ENCODE measurements at regions not wholly inside any gene's neighbourhood (a gene's known extent, or its start where the extent isn't known, plus 50 kb on each side); places are given as distances from the start of the nearest gene placed in this dataset.
"Not testable (repeated sequence)": the region's sequence is repeated elsewhere in the genome, so short reads cannot be mapped to it uniquely, and the experiment has no call there.

DNA sequence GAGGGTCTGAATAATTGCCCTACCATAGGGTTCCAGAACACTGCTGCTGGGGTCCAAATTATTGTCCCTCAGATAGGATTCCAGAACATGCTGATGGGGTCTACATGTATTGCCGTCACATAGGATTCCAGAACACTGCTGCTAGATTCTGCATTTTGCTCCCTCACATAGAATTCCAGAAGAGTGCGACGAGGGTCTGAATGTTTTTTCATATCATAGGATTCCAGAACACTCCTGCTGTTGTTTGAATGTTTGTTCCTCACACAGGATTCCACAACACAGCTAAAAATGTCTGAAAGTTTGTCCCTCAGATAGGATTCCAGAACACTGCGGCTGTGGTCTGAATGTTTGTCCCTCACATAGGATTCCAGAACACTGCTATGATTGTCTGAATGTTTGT lies 198.1 kb downstream of the FOXD4L6 start:
- DNase-seq (ENCODE audit: low read depth) = not testable (repeated sequence)

DNA sequence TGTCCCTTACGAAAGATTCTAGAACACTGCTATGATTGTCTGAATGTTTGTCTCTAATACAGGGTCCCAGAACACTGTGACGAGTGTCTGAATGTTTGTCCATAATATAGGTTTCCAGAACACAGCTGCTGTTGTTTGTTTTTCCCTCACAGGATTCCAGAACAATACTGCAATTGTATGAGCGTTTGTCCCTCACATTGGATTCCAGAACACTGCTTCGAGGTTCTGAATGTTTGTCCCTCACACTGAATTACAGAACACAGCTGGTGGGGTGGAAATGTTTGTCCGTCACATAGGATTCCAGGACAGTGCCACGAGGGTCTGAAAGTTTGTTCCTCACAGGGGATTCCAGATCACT lies 199.0 kb downstream of the FOXD4L6 start:
- DNase-seq (ENCODE audit: low read depth) = not testable (repeated sequence)

DNA sequence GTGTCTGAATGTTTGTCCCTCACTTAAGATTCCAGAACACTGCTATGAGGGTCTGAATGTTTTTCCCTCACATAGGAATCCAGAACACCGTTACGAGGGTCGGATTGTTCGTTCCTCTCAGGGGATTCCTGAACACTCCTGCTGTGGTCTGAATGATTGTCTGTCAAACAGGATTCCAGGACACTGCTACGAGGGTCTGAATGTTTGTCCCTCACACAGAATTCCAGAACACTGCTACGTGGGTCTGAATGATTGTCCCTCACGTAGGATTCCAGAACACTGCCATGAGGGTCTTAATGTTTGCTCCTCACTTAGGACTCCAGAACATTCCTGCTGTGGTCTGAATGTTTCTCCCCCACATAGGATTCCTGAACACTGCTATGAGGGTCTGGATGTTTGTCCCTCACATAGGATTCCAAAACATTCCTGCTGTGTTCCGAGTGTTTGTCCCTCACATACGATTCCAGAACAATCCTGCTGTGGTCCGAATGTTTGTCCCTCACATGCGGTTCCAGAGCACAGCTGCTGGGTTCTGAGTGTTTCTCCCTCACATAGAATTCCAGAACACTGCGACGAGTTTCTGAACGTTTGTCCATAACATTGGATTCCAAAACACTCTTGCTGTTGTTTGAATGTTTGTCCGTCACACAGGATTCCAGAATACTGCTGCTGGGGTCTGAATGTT lies 199.5 kb downstream of the FOXD4L6 start:
- DNase-seq (ENCODE audit: low read depth) = no peak

DNA sequence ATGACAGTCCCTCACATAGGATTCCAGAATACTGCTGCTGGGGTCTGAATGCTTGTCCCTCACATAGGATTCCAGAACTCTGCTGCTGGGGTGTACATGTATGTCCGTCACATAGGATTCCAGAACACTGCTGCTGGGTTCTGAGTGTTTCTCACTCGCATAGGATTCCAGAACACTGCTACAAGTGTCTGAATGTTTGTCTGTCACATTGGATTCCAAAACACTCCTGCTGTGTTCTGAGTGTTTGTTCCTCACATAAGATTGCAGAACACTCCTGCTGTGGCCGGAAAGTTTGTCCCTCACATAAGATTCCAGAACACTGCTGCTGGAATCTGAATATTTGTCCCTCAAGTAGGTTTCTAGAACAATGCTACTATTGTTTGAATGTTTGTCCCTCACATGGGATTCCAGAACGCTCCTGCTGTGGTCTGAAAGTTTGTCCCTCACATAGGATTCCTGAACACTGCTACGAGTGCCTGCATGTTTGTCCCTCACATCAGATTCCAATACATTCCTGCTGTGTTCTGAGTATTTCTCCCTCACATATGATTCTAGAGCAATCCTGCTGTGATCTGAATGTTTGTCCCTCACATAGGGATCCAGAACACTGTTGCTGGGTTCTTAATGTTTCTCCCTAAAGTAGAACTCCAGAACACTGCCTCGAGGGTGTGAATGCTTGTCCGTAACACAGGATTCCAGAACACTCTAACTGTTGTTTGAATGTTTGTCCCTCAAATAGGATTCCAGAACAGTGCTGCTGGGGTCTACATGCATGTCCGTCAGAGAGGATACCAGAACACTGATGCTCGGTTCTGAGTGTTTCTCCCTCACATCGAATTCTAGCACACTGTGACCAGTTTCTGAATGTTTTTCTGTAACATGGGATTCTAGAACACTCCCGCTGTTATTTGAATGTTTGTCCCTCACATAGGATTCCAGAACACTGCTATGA lies 200.4 kb downstream of the FOXD4L6 start:
- no peak for DNase-seq (ENCODE audit: low read depth)

DNA sequence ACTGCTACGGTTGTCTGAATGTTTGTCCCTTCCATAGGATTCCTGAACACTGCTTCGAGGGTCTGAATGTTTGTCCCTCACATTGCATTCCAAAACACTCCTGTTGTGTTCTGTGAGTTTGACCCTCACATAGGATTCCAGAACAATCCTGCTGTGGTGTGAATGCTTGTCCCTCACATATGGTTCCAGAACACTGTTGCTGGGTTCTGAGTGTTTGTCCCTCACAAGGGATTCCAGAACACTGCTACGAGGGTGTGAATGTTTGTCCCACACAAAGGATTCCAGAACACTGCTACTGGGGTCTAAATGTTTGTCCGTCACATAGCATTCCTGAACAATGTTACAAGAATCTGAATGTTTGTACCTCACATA lies 201.2 kb downstream of the FOXD4L6 start:
- no peak for DNase-seq (ENCODE audit: low read depth)

DNA sequence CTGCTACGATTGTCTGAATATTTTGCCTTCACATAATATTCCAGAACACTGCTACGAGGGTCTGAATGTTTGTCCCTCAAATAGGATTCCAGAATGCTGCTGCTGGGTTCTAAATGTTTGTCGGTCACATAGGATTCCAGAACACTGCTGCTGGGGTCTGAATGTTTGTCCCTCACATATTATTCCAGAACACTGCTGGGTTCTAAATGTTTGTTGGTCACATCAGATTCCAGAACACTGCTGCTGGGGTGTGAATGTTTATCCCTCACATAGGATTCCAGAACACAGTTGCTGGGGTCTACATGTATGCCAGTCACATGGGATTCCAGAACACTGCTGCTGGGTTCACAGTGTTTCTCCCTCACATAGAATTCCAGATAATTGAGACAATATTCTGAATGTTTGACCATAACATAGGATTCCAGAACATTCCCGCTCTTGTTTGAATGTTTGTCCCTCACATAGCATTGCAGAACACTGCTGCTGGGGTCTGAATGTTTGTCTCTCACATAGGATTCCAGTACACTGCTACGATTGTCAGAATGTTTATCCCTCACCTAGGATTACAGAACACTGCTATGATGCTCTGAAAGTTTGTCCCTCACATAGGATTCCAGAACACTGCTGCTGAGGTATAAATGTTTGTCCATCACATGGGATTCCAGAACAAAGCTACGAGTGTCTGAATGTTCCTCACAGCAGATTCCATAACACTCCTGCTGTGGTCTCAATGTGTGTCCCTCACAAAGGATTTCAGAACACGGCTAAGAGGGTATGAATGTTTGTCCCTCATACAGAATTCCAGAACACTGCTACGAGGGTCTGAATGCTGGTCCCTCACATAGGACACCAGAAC lies 201.8 kb downstream of the FOXD4L6 start:
- DNase-seq (ENCODE audit: low read depth) = no peak

DNA sequence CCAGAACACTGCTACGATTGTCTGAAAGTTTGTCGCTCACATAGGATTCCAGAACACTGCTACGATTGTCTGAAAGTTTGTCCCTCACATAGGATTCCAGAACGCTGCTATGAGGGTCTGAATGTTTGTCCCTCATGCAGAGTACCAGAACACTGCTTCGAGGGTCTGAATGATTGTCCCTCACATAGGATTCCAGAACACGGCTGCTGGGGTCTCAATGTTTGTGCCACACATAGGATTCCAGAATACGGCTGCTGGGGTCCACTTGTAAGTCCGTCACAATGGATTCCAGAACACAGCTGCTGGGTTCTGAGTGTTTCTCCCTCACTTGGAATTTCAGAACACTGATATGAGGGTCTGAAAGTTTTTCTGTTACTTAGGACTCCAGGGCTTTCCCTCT lies 203.3 kb downstream of the FOXD4L6 start:
- no peak for DNase-seq (ENCODE audit: low read depth)

DNA sequence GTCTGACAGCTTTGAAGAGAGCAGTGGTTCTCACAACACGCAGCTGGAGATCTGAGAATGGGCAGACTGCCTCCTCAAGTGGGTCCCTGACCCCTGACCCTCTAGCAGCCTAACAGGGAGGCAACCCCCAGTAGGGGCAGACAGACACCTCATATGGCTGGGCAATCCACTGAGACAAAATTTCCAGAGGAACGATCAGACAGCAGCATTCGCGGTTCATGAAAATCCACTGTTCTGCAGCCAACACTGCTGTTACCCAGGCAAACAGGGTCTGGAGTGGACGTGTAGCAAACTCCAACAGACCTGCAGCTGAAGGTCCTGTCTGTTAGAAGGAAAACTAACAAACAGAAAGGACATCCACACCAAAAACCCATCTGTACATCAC lies 212.1 kb downstream of the FOXD4L6 start:
- not testable (repeated sequence) for DNase-seq (ENCODE audit: low read depth)

DNA sequence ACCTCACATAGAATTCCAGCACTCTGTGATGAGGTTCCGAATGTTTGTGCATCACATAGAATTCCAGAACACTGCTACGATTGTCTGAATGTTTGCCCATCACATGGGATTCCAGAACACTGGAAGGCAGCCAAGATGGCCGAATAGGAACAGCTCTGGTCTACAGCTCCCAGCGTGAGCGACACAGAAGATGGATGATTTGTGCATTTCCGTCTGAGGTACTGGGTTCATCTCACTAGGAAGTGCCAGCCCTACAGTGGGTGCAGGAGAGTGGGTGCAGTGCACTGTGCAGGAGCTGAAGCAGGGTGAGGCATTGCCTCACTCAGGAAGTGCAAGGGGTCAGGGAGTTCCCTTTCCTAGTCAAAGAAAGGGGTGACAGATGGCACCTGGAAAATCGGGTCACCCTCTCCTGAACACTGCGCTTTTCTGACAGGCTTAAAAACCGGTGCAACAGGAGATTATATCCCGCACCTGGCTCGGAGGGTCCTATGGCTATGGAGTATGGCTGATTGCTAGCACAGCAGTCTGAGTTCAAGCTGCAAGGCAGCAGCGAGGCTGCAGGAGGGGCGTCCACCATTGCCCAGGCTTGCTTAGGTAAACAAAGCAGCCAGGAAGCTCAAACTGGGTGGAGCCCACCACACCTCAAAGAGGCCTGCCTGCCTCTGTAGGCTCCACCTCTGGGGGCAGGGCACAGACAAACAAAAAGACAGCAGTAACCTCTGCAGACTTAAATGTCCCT lies 212.7 kb downstream of the FOXD4L6 start:
- DNase-seq (ENCODE audit: low read depth) = not testable (repeated sequence)

DNA sequence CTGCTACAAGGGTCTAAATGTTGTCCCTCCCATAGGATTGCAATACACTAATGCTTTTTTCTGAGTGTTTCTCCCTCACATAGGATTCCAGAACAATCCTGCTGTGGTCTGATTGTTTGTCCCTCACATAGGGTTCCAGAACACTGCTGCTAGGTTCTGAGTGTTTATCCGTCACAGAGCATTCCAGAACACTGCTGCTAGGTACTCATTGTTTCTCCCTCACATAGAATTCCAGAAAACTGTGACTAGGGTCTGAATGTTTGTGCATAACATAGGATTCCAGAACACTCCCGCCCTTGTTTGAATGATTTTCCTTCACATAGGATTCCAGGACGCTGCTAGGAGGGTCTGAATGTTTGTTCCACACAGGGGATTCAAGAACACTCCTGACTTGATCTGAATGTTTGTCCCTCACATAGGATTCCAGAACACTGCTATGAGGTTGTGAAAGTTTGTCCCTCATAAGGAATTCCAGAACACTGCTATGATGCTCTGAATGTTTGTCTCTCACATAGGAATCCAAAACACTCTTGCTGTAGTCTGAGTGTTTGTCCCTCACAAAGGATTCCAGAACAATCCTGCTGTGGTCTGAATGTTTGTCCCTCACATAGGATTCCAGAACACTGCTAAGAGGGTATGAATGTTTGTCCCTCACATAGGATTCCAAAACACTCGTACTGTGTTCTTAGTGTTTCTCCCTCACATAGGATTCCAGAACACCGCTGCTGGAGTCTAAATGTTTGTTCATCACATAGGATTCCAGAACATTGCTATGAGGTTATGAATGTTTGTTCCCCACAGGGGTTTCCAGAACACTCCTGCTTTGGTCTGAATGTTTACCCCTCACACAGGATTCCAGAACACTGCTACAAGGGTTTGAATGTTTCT lies 213.5 kb downstream of the FOXD4L6 start:
- no peak for DNase-seq (ENCODE audit: low read depth)

DNA sequence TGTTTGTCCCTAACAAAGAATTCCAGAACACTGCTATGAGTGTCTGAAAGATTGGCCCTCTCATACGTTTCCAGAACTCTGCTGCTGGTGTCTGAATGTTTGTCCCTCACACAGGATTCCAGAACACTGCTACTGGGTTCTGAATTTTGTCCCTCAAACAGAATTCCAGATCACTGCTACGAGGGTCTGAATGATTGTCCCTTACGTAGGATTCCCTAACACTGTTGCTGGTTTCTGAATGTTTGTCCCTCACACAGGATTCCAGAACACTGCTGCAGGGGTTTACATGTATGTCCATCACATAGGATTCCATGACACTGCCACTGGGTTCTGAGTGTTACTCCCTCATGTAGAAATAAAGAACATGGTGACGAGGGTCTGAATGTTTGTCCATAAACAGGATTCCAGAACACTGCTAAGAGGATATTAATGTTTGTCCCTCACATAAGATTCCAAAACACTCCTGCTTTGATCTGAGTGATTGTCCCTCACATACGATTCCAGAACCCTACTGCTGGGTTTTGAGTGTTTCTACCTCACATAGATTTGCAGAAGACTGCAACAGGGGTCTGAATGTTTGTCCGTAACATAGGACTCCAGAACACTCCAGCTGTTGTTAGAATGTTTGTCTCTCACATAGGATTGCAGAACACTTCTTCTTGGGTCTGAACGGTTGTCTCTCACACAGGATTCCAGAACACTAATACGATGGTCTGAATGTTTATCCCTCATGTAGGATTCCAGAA lies 214.4 kb downstream of the FOXD4L6 start:
- no peak for DNase-seq (ENCODE audit: low read depth)

DNA sequence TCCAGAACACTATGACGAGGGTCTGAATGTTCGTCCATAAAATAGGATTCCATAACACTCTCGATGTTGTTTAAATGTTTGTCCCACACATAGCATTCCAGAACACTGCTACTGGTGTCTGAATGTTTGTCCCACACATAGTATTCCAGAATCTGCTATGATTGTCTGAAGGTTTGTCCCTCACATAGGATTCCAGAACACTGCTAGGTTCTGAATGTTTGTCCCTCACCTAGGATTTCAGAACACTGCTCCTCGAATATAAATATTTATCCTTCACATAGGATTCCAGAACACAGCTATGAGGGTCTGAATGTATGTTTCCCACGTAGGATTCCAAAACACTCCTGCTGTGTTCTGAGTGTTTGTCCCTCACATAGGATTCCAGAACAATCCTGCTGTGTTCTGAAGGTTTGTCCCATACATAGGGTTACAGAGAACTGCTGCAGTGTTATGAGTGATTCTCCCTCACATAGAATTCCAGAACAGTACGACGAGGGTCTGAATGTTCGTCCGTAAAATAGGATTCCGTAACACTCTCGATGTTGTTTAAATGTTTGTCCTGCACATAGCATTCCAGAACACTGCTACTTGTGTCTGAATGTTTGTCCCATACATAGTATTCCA lies 215.3 kb downstream of the FOXD4L6 start:
- no peak for DNase-seq (ENCODE audit: low read depth)

DNA sequence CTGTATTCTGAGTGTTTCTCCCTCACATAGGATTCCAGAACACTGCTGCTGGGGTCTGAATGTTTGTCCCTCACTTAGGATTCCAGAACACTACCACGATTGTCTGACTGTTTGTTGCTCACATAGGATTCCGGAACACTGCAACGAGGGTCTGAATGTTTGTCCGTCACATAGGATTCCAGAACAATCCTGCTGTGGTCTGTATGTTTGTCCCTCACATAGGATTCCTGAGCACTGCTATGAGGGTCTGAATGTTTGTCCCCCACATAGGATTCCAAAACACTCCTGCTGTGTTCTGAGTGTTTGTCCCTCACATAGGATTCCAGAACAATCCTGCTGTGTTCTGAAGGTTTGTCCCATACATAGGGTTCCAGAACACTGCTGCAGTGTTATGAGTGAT lies 215.8 kb downstream of the FOXD4L6 start:
- DNase-seq (ENCODE audit: low read depth) = not testable (repeated sequence)

DNA sequence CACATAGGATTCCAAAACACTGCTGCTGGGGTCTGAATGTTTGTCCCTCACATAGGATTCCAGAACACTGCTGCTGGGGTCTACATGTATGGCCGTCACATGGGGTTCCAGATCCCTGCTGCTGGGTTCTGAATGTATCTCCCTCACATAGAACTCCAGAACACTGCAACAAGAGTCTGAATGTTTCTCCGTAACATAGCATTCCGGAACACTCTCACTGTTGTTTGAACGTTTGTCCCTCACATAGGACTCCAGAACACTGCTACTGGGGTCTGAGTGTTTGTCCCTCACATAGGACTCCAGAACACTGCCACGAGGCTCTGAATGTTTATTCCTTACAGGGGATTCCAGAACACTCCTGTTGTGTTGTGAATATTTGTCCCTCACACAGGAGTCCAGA lies 216.8 kb downstream of the FOXD4L6 start:
- DNase-seq (ENCODE audit: low read depth) = no peak

DNA sequence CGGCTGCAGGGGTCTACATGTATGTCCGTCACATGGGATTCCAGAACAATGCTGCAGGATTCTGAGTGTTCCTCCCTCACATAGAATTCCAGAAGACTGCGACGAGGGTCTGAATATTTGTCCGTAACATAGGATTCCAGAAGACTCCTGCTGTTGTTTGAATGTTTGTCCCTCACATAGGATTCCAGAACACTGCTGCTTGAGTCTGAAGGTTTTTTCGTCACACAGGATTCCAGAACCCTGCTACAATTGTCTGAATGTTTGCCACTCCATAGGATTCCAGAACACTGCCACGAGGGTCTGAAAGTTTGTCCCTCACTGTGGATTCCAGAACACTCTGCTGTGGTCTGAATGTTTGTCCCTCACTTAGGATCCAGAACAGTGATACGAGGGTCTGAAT lies 217.5 kb downstream of the FOXD4L6 start:
- not testable (repeated sequence) for DNase-seq (ENCODE audit: low read depth)

DNA sequence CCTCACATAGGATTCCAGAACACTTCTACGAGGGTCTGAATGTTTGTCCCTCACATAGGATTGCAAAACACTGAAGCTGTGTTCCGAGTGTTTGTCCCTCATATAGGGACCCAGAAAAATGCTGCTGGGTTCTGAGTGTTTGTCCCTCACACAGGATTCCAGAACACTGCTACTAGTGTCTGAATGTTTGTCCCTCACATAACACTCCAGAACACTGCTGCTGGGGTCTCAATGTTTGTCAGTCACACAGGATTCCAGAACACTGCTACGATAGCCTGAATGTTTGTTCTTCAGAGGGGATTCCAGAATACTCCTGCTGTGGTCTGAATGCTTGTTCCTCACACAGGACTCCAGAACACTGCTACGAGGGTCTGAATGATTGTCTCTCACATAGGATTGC lies 218.7 kb downstream of the FOXD4L6 start:
- no peak for DNase-seq (ENCODE audit: low read depth)

DNA sequence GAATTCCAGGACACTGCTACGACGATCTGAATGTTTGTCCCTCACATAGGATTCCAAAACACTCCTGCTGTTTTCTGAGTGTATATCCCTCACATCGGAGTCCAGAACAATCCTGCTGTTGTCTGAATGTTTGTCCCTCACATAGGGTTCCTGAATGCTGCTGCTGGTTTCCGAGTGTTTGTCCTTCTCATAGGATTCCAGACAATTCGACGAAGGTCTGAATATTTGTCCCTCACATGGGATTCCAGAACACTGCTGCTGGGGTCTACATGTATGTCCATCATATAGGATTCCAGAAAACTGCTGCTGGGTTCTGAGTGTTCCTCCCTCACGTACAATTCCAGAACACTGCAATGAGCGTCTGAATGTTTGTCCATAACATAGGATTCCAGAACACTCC lies 219.4 kb downstream of the FOXD4L6 start:
- not testable (repeated sequence) for DNase-seq (ENCODE audit: low read depth)

DNA sequence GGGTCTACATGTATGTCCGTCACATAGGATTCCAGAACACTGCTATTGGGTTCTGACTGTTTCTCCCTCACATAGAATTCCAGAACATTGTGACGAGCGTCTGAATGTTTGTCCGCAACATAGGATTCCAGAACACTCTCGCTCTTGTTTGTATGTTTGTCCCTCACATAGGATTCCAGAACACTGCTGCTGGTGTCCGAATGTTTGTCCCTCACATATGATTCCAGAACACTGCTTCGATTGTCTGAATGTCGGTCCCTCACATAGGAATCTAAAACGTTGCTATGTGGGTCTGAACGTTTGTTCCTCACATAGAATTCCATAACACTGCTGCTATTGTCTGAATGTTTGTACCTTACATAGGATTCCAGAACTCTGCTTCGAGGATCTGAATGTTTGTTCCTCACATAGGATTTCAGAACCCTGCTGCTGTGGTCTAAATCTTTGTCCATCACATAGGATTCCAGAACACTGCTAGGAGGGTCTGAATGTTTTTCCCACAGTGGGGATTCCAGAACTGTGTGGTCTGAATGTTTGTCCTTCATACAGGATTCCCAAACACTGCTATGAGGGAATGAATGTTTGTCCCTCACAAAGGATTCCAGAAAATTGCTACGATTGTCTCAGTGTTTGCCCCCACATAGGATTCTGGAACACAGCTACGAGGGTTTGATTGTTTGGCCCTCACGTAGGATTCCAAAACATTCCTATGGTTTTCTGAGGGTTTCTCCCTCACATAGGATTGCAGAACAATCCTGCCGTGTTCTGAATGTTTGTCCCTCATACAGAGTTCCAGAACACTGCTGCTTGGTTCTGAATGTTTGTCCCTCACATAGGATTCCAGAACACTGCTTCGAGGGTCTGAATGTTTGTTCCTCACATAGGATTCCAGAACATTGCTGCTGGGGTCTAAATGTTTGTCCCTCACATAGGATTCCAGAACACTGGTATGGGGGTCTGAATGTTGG lies 220.5 kb downstream of the FOXD4L6 start:
- no peak for DNase-seq (ENCODE audit: low read depth)

Measured in stromal cell of bone marrow (primary cell).